H9 (cell line): ENCODE measurements at regions not wholly inside any gene's neighbourhood (a gene's known extent, or its start where the extent isn't known, plus 50 kb on each side); places are given as distances from the start of the nearest gene placed in this dataset.

ENCODE experiments used
- DNase-seq: peaks from one replicate; pipeline ENCODE4 v3.0.0-alpha.2; 2017
- H2AFZ ChIP-seq: one replicate; pipeline ENCODE4 v1.6.1; 2013; ENCODE audit warnings: mild to moderate bottlenecking, low read length, control low read depth, moderate library complexity
- H2AK5ac ChIP-seq: 2 replicates; pipeline ENCODE4 v1.6.1; 2013; ENCODE audit warnings: low read length, control low read depth, mixed read lengths; ENCODE audit not compliant: insufficient read length
- H2BK120ac ChIP-seq: one replicate; pipeline ENCODE4 v1.6.1; 2013; ENCODE audit warnings: low read depth, mild to moderate bottlenecking, low read length, control low read depth, inconsistent platforms; ENCODE audit not compliant: poor library complexity, severe bottlenecking
- H2BK12ac ChIP-seq: 2 replicates; pipeline ENCODE4 v1.6.1; 2013; ENCODE audit warnings: low read length, control low read depth, mixed read lengths, low read depth; ENCODE audit not compliant: insufficient read length
- H2BK15ac ChIP-seq: 2 replicates; pipeline ENCODE4 v1.6.1; 2013; ENCODE audit warnings: low read depth, low read length, control low read depth
- H2BK20ac ChIP-seq: one replicate; pipeline ENCODE4 v1.6.1; 2013; ENCODE audit warnings: low read depth, mild to moderate bottlenecking, low read length, control low read depth, inconsistent platforms; ENCODE audit not compliant: poor library complexity, severe bottlenecking
- H2BK5ac ChIP-seq: 2 replicates; pipeline ENCODE4 v1.6.1; 2013; ENCODE audit warnings: low read length, control low read depth, mixed read lengths; ENCODE audit not compliant: insufficient read length
- H3K14ac ChIP-seq: 2 replicates; pipeline ENCODE4 v1.6.1; 2013; ENCODE audit warnings: low read length, control low read depth; ENCODE audit not compliant: insufficient read depth
- H3K18ac ChIP-seq: 2 replicates; pipeline ENCODE4 v1.6.1; 2013; ENCODE audit warnings: low read depth, mild to moderate bottlenecking, mixed read lengths, low read length, control low read depth; ENCODE audit not compliant: insufficient read length
- H3K23ac ChIP-seq: 2 replicates; pipeline ENCODE4 v1.6.1; 2013; ENCODE audit warnings: low read length, control low read depth, mixed read lengths, low read depth; ENCODE audit not compliant: insufficient read length
- H3K23me2 ChIP-seq: 2 replicates; pipeline ENCODE4 v1.6.1; 2013; ENCODE audit warnings: low read depth, mild to moderate bottlenecking, mixed read lengths, low read length, control low read depth; ENCODE audit not compliant: insufficient read length, poor library complexity, severe bottlenecking
- H3K27ac ChIP-seq: 2 replicates; pipeline ENCODE4 v1.5.1; 2013; ENCODE audit warnings: low read length, control low read depth, mixed read lengths, low read depth; ENCODE audit not compliant: insufficient read length
- H3K27me3 ChIP-seq: 2 replicates; pipeline ENCODE4 v1.6.1; 2013; ENCODE audit warnings: low read length, control low read depth, inconsistent platforms; ENCODE audit not compliant: insufficient read depth
- H3K4ac ChIP-seq: 2 replicates; pipeline ENCODE4 v1.6.1; 2013; ENCODE audit warnings: low read depth, mild to moderate bottlenecking, control low read depth, inconsistent platforms, low read length, moderate library complexity
- H3K4me1 ChIP-seq: 2 replicates; pipeline ENCODE4 v1.6.1; 2013; ENCODE audit warnings: low read length, control low read depth, inconsistent platforms; ENCODE audit not compliant: insufficient read depth
- H3K4me2 ChIP-seq: 2 replicates; pipeline ENCODE4 v1.6.1; 2013; ENCODE audit warnings: low read length, control low read depth, mixed read lengths; ENCODE audit not compliant: insufficient read length, insufficient read depth
- H3K56ac ChIP-seq: 2 replicates; pipeline ENCODE4 v1.6.1; 2013; ENCODE audit warnings: low read depth, mild to moderate bottlenecking, mixed read lengths, low read length, control low read depth; ENCODE audit not compliant: insufficient read length
- H3K79me1 ChIP-seq: 2 replicates; pipeline ENCODE4 v1.6.1; 2013; ENCODE audit warnings: low read depth, mild to moderate bottlenecking, moderate library complexity, low read length, control low read depth, inconsistent platforms; ENCODE audit not compliant: insufficient read depth, poor library complexity, severe bottlenecking
- H3K79me2 ChIP-seq: 2 replicates; pipeline ENCODE4 v1.6.1; 2013; ENCODE audit warnings: low read length, control low read depth, inconsistent platforms; ENCODE audit not compliant: insufficient read depth
- H3K9ac ChIP-seq: 2 replicates; pipeline ENCODE4 v1.6.1; 2013; ENCODE audit warnings: low read length, control low read depth, mixed read lengths; ENCODE audit not compliant: insufficient read length; ENCODE audit errors: extremely low read depth
- H3K9me3 ChIP-seq: one replicate; pipeline ENCODE4 v1.6.1; 2013; ENCODE audit warnings: low read depth, low read length, inconsistent platforms; ENCODE audit not compliant: control insufficient read depth
- H3T11ph ChIP-seq: one replicate; pipeline ENCODE4 v1.6.1; 2013; ENCODE audit warnings: mild to moderate bottlenecking, low read length, control low read depth, inconsistent platforms
- H4K20me1 ChIP-seq: one replicate; pipeline ENCODE4 v1.6.1; 2013; ENCODE audit not compliant: control insufficient read depth, insufficient read length, insufficient read depth
- H4K5ac ChIP-seq: 2 replicates; pipeline ENCODE4 v1.6.1; 2013; ENCODE audit warnings: low read depth, mild to moderate bottlenecking, mixed read lengths, low read length, control low read depth; ENCODE audit not compliant: insufficient read length
- H4K8ac ChIP-seq: replicated peaks from 2 replicates; pipeline ENCODE4 v1.6.1; 2013; ENCODE audit warnings: low read length, control low read depth, mixed read lengths, low read depth; ENCODE audit not compliant: insufficient read length
- H4K91ac ChIP-seq: 2 replicates; pipeline ENCODE4 v1.6.1; 2013; ENCODE audit warnings: low read depth, mild to moderate bottlenecking, moderate library complexity, mixed read lengths, low read length, control low read depth; ENCODE audit not compliant: insufficient read length
- H3K27ac Mint-ChIP-seq, 3 experiments: 2 replicates in 2 of 3; 3 replicates in 1 of 3; pipeline ENCODE4 v1.8.0; 2020 to 2021; ENCODE audit warnings: mixed read lengths in 3 of 3, mild to moderate bottlenecking in 1 of 3, moderate library complexity in 1 of 3
- H3K27me3 Mint-ChIP-seq: 2 replicates; pipeline ENCODE4 v1.8.0; 2021; ENCODE audit warnings: low read depth, mild to moderate bottlenecking, moderate library complexity, mixed read lengths
- H3K36me3 Mint-ChIP-seq, 3 experiments: 2 replicates in 2 of 3; 3 replicates in 1 of 3; pipeline ENCODE4 v1.8.0; 2020 to 2021; ENCODE audit warnings: low read depth in 3 of 3, mixed read lengths in 3 of 3; ENCODE audit not compliant: insufficient read depth in 1 of 3
- H3K4me1 Mint-ChIP-seq, 2 experiments: 2 replicates each; pipeline ENCODE4 v1.8.0; 2020; ENCODE audit warnings: mixed read lengths in 2 of 2
- H3K4me3 Mint-ChIP-seq, 2 experiments: 2 replicates in 1 of 2; 3 replicates in 1 of 2; pipeline ENCODE4 v1.8.0; 2020 to 2021; ENCODE audit warnings: mild to moderate bottlenecking in 2 of 2, mixed read lengths in 2 of 2, moderate library complexity in 1 of 2
- H3K9me3 Mint-ChIP-seq, 2 experiments: 2 replicates in 1 of 2; 3 replicates in 1 of 2; pipeline ENCODE4 v1.8.0; 2020; ENCODE audit warnings: mild to moderate bottlenecking in 2 of 2, mixed read lengths in 2 of 2, moderate library complexity in 1 of 2
- WGBS: extraction: QIAGEN DNeasy Blood & Tissue Kit; methylation state at CpG from one replicate; pipeline ENCODE4 v1.1.7; 2013; ENCODE audit warnings: missing lambda C conversion rate, low lambda C conversion rate, mixed read lengths; ENCODE audit not compliant: insufficient read length; ENCODE audit errors: extremely low coverage; 5-methylcytosine and 5-hydroxymethylcytosine counted together
- TF ChIP-seq, protein P1 (sequence below): fragments of 200-600 bp; sonication (generic); conservative IDR thresholded peaks from 3 replicates; pipeline ENCODE4 v1.8.0; 2021; ENCODE audit warnings: antibody characterized with exemption, mild to moderate bottlenecking

GRCh38 chrX:26915064-26915463 lies 548.1 kb downstream of the PPP4R3C start:
- DNase-seq: no peak
- Histone ChIP-seq H4K5ac (no peak overlapping the region), H2BK15ac (no peak overlapping the region), H3T11ph (no peak overlapping the region), H3K23me2 (no peaks in the 10 kb centered on the region), H4K8ac (no peak overlapping the region), H2BK5ac (no peak overlapping the region), H2BK120ac (no peak overlapping the region), H3K4me1 (no peaks in the 10 kb centered on the region), H3K4me2 (no peak overlapping the region), H3K27ac (no peak overlapping the region), H3K23ac (no peak overlapping the region), H2BK20ac (no peak overlapping the region), H2AFZ (no peak overlapping the region), H3K14ac (no peak overlapping the region), H3K27me3 (no peaks in the 10 kb centered on the region), H3K79me1 (no peaks in the 10 kb centered on the region), H3K9ac (no peak overlapping the region), H3K9me3 (peaks cover 33% of the 10 kb centered on the region), H3K56ac (no peak overlapping the region), H4K20me1 (no peaks in the 10 kb centered on the region), H4K91ac (no peak overlapping the region), H2BK12ac (no peak overlapping the region), H2AK5ac (no peak overlapping the region), H3K4ac (no peak overlapping the region), H3K18ac (no peak overlapping the region), H3K79me2 (no peaks in the 10 kb centered on the region)
- no CpG with 5 or more reads among the region's 2 CpGs for WGBS
- Mint-ChIP-seq H3K4me3 (no peak overlapping the region), H3K4me1 (no peaks in the 10 kb centered on the region), H3K36me3 (peaks cover 8 to 11% (median 10%) of the 10 kb centered on the region in 3 experiments; a peak in 4 of 7 replicates), H3K27me3 (no peaks in the 10 kb centered on the region; the same call in 1 of the 2 replicates), H3K9me3 (peaks cover 49 to 58% of the 10 kb centered on the region in 2 experiments), H3K27ac (no peak overlapping the region)
- TF ChIP-seq, protein P1, sequence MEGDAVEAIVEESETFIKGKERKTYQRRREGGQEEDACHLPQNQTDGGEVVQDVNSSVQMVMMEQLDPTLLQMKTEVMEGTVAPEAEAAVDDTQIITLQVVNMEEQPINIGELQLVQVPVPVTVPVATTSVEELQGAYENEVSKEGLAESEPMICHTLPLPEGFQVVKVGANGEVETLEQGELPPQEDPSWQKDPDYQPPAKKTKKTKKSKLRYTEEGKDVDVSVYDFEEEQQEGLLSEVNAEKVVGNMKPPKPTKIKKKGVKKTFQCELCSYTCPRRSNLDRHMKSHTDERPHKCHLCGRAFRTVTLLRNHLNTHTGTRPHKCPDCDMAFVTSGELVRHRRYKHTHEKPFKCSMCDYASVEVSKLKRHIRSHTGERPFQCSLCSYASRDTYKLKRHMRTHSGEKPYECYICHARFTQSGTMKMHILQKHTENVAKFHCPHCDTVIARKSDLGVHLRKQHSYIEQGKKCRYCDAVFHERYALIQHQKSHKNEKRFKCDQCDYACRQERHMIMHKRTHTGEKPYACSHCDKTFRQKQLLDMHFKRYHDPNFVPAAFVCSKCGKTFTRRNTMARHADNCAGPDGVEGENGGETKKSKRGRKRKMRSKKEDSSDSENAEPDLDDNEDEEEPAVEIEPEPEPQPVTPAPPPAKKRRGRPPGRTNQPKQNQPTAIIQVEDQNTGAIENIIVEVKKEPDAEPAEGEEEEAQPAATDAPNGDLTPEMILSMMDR: no peak
